NCI-H1092 treated with DMSO at 0.1 percent for 48 hours (cell line): ENCODE measurements at regions not wholly inside any gene's neighbourhood (a gene's known extent, or its start where the extent isn't known, plus 50 kb on each side); places are given as distances from the start of the nearest gene placed in this dataset.
A peak's percentile ranks its signal among the peaks of the same experiment; 100 is the strongest.

ENCODE experiments used
- DNase-seq: peaks from one replicate; lab custom pipeline; 2025; lab: John Stamatoyannopoulos, UW

- no peak for DNase-seq
These were observed 88.0 kb downstream of the TMEM100 start for GRCh38 chr17:55634702-55635101.

GRCh38 chr17:55632893-55633292, 89.8 kb downstream of the TMEM100 start:
- no peak for DNase-seq

- no peak for DNase-seq
These were observed 90.4 kb downstream of the TMEM100 start for GRCh38 chr17:55632236-55632635.

GRCh38 chr17:55629995-55630394, 92.7 kb downstream of the TMEM100 start:
- no peak for DNase-seq

GRCh38 chr17:55625521-55625920, 97.1 kb downstream of the TMEM100 start:
- DNase-seq, result no peak

GRCh38 chr17:55624772-55625433, 97.8 kb downstream of the TMEM100 start:
- no peak for DNase-seq

GRCh38 chr17:55622547-55622946, 100.1 kb downstream of the TMEM100 start:
- DNase-seq, result no peak

GRCh38 chr17:55620945-55621344, 101.7 kb downstream of the TMEM100 start:
- no peak for DNase-seq

- no peak for DNase-seq
These were observed 102.6 kb downstream of the TMEM100 start for GRCh38 chr17:55620023-55620422.

GRCh38 chr17:55617441-55617840, 105.2 kb downstream of the TMEM100 start:
- no peak for DNase-seq

- DNase-seq, result no peak
These were observed 102.8 kb upstream of the SMIM36 start for GRCh38 chr17:55614061-55614460.

- DNase-seq, result no peak
These were observed 101.5 kb upstream of the SMIM36 start for GRCh38 chr17:55612691-55613141.

GRCh38 chr17:55607731-55608341, 96.6 kb upstream of the SMIM36 start:
- peak; percentile 67 for DNase-seq

- DNase-seq, result no peak
These were observed 95.2 kb upstream of the SMIM36 start for GRCh38 chr17:55606488-55606815.

- DNase-seq, result no peak
These were observed 94.6 kb upstream of the SMIM36 start for GRCh38 chr17:55605705-55606487.

- peak; percentile 35 for DNase-seq
These were observed 90.7 kb upstream of the SMIM36 start for GRCh38 chr17:55601874-55602364.

GRCh38 chr17:55598495-55598894, 87.2 kb upstream of the SMIM36 start:
- DNase-seq, result no peak

- DNase-seq, result no peak
These were observed 77.4 kb upstream of the SMIM36 start for GRCh38 chr17:55588446-55589242.

GRCh38 chr17:55587608-55588139, 76.4 kb upstream of the SMIM36 start:
- DNase-seq, result no peak

- no peak for DNase-seq
These were observed 74.4 kb upstream of the SMIM36 start for GRCh38 chr17:55585629-55586028.

GRCh38 chr17:55584861-55585260, 73.6 kb upstream of the SMIM36 start:
- no peak for DNase-seq
